ENCODE measurements at regions not wholly inside any gene's neighbourhood (a gene's known extent, or its start where the extent isn't known, plus 50 kb on each side); places are given as distances from the start of the nearest gene placed in this dataset.

DNA sequence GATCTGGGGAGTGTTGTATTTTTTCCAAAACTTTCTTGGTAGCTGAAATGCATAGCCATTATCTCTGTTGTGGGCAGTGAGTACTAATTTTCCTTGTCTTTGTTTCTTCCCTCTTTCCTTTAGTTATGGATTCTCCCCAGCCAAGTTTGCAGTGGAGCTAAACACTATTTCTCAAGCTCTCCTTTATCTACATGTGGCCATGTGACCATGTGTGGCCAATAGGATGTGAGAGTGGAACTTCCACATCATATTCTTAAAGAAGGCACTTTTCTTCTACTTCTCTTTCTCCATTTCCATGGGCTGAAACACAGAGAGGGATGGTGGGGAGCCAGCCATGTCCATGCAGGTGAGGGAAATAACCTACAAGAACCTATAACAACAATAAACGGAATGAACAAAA lies 230.8 kb downstream of the CTH start:
- H4K20me1 ChIP-seq (ENCODE audit: insufficient read depth, poor library complexity, severe bottlenecking), result no peaks in the 10 kb centered on the region
- no peaks in the 10 kb centered on the region for H3K36me3 ChIP-seq (replicated peaks; ENCODE audit: insufficient read depth, low read depth)
- no peak overlapping the region for H3K27ac ChIP-seq
- no peak overlapping the region for H3K4me2 ChIP-seq
- no peaks in the 10 kb centered on the region for H3K79me2 ChIP-seq
- H3K9me3 ChIP-seq (ENCODE audit: low read depth), result no peaks in the 10 kb centered on the region
- TF ChIP-seq EZH2 (IDR thresholded peaks at IDR 0.05; ENCODE audit: borderline replicate concordance), result no peak
- TF ChIP-seq EZH2phosphoT487 (IDR thresholded peaks at IDR 0.05; ENCODE audit: low read depth, severe bottlenecking, unreplicated experiment), result no peak
- no peak for TF ChIP-seq CTCF (IDR thresholded peaks at IDR 0.05; ENCODE audit: poor library complexity)
- WGBS (ENCODE audit: low lambda C conversion rate, missing lambda C conversion rate), result 96% methylated on average over 1 of the region's 1 CpG
- no peak overlapping the region for H2AFZ ChIP-seq
- no peak for DNase-seq (ENCODE audit: low spot score)
- H3K4me3 ChIP-seq, result no peak overlapping the region
- H3K4me1 ChIP-seq (ENCODE audit: insufficient read depth), result no peaks in the 10 kb centered on the region
- H3K27me3 ChIP-seq, result peaks cover 4% of the 10 kb centered on the region
- H3K9me2 ChIP-seq (replicated peaks; ENCODE audit: insufficient read depth), result no peaks in the 10 kb centered on the region

GRCh38 chr1:70656361-70656760 lies 245.3 kb downstream of the CTH start:
- H4K20me1 ChIP-seq (ENCODE audit: insufficient read depth, poor library complexity, severe bottlenecking), result no peaks in the 10 kb centered on the region
- 74% methylated on average over 2 of the region's 2 CpGs for WGBS (ENCODE audit: low lambda C conversion rate, missing lambda C conversion rate)
- no peak overlapping the region for H3K4me3 ChIP-seq
- no peak overlapping the region for H3K27ac ChIP-seq
- H3K36me3 ChIP-seq (replicated peaks; ENCODE audit: insufficient read depth, low read depth), result no peaks in the 10 kb centered on the region
- H2AFZ ChIP-seq, result no peak overlapping the region
- no peaks in the 10 kb centered on the region for H3K79me2 ChIP-seq
- H3K4me2 ChIP-seq, result no peak overlapping the region
- DNase-seq (ENCODE audit: low spot score), result no peak
- H3K9me2 ChIP-seq (replicated peaks; ENCODE audit: insufficient read depth), result no peaks in the 10 kb centered on the region
- TF ChIP-seq CTCF (IDR thresholded peaks at IDR 0.05; ENCODE audit: poor library complexity) (no peak), EZH2phosphoT487 (IDR thresholded peaks at IDR 0.05; ENCODE audit: low read depth, severe bottlenecking, unreplicated experiment) (no peak), EZH2 (IDR thresholded peaks at IDR 0.05; ENCODE audit: borderline replicate concordance) (no peak)
- H3K4me1 ChIP-seq (ENCODE audit: insufficient read depth), result no peaks in the 10 kb centered on the region
- no peaks in the 10 kb centered on the region for H3K27me3 ChIP-seq
- H3K9me3 ChIP-seq (ENCODE audit: low read depth), result no peaks in the 10 kb centered on the region

- H3K4me2 ChIP-seq, result no peak overlapping the region
- WGBS (ENCODE audit: low lambda C conversion rate, missing lambda C conversion rate), result 93% methylated on average over 2 of the region's 2 CpGs
- no peaks in the 10 kb centered on the region for H3K79me2 ChIP-seq
- no peak for TF ChIP-seq EZH2phosphoT487 (IDR thresholded peaks at IDR 0.05; ENCODE audit: low read depth, severe bottlenecking, unreplicated experiment)
- no peaks in the 10 kb centered on the region for H3K36me3 ChIP-seq (replicated peaks; ENCODE audit: insufficient read depth, low read depth)
- H3K27me3 ChIP-seq, result no peaks in the 10 kb centered on the region
- H2AFZ ChIP-seq, result no peak overlapping the region
- no peaks in the 10 kb centered on the region for H4K20me1 ChIP-seq (ENCODE audit: insufficient read depth, poor library complexity, severe bottlenecking)
- DNase-seq (ENCODE audit: low spot score), result no peak
- H3K9me3 ChIP-seq (ENCODE audit: low read depth), result no peaks in the 10 kb centered on the region
- no peaks in the 10 kb centered on the region for H3K4me1 ChIP-seq (ENCODE audit: insufficient read depth)
- no peak overlapping the region for H3K27ac ChIP-seq
- no peaks in the 10 kb centered on the region for H3K9me2 ChIP-seq (replicated peaks; ENCODE audit: insufficient read depth)
- H3K4me3 ChIP-seq, result no peak overlapping the region
Observed at GRCh38 chr1:70659891-70660290, 248.8 kb downstream of the CTH start.

GRCh38 chr1:70666381-70667140 lies 255.5 kb downstream of the CTH start:
- TF ChIP-seq EZH2 (IDR thresholded peaks at IDR 0.05; ENCODE audit: borderline replicate concordance) (no peak), EZH2phosphoT487 (IDR thresholded peaks at IDR 0.05; ENCODE audit: low read depth, severe bottlenecking, unreplicated experiment) (no peak), CTCF (IDR thresholded peaks at IDR 0.05; ENCODE audit: poor library complexity) (no peak)
- DNase-seq (ENCODE audit: low spot score), result peak; percentile 13
- WGBS (ENCODE audit: low lambda C conversion rate, missing lambda C conversion rate), result 58% methylated on average over 8 of the region's 8 CpGs

More at GRCh38 chr1:70666381-70667140, 255.5 kb downstream of the CTH start:
- Histone ChIP-seq H4K20me1 (ENCODE audit: insufficient read depth, poor library complexity, severe bottlenecking) (no peaks in the 10 kb centered on the region), H3K4me3 (no peak overlapping the region), H3K27ac (peak overlapping the region; percentile 70), H2AFZ (no peak overlapping the region), H3K27me3 (no peaks in the 10 kb centered on the region), H3K4me1 (ENCODE audit: insufficient read depth) (no peaks in the 10 kb centered on the region), H3K9me2 (replicated peaks; ENCODE audit: insufficient read depth) (no peaks in the 10 kb centered on the region), H3K4me2 (peak overlapping the region; percentile 4), H3K79me2 (no peaks in the 10 kb centered on the region), H3K9me3 (ENCODE audit: low read depth) (no peaks in the 10 kb centered on the region), H3K36me3 (replicated peaks; ENCODE audit: insufficient read depth, low read depth) (no peaks in the 10 kb centered on the region)
